HL-60 (cell line): ENCODE measurements at regions not wholly inside any gene's neighbourhood (a gene's known extent, or its start where the extent isn't known, plus 50 kb on each side); places are given as distances from the start of the nearest gene placed in this dataset.

Source experiments
- DNase-seq, 2 experiments: peaks; one replicate each; pipeline ENCODE4 v3.0.0-alpha.2; 2010 to 2020; ENCODE audit warnings: low read depth in 1 of 2, low spot score in 1 of 2
- H3K27ac ChIP-seq: fragments of 250-450 bp; sonication (Bioruptor Pico); replicated peaks from 2 replicates; pipeline ENCODE4 v1.5.1; 2020; ENCODE audit warnings: mild to moderate bottlenecking, moderate library complexity
- H3K27me3 ChIP-seq: fragments of 250-450 bp; sonication (Bioruptor Pico); 2 replicates; pipeline ENCODE4 v1.5.1; 2021; ENCODE audit warnings: mild to moderate bottlenecking, moderate library complexity; ENCODE audit not compliant: insufficient read depth, poor library complexity, severe bottlenecking
- H3K4me3 ChIP-seq: replicated peaks from 2 replicates; pipeline ENCODE4 v1.5.1; 2011; ENCODE audit warnings: mild to moderate bottlenecking, control low read depth, low read length; ENCODE audit not compliant: insufficient read depth
- GABPA ChIP-seq: IDR thresholded peaks from 2 replicates; pipeline ENCODE4 v1.6.1; 2012; ENCODE audit warnings: low read depth
- POLR2AphosphoS5 ChIP-seq: IDR thresholded peaks from 2 replicates; pipeline ENCODE4 v1.6.1; 2012; ENCODE audit warnings: low read depth
- SPI1 ChIP-seq: IDR thresholded peaks from 2 replicates; pipeline ENCODE4 v1.6.1; 2012; ENCODE audit warnings: low read depth, mild to moderate bottlenecking, borderline replicate concordance
- TF ChIP-seq, protein P1 (sequence below): IDR thresholded peaks from one replicate; pipeline ENCODE4 v1.5.1; 2011; ENCODE audit warnings: low read length, control low read depth, inconsistent platforms; ENCODE audit not compliant: insufficient read depth
- TF ChIP-seq, protein P2 (sequence below): IDR thresholded peaks from 2 replicates; pipeline ENCODE4 v1.6.1; 2012; ENCODE audit warnings: low read depth; ENCODE audit not compliant: insufficient replicate concordance

- H3K27ac ChIP-seq = no peak overlapping the region
- H3K27me3 ChIP-seq = peaks cover 7% of the 10 kb centered on the region
- DNase-seq = no peak
Observed at GRCh38 chr2:16475986-16476567, 189.6 kb downstream of the CYRIA start.

DNA sequence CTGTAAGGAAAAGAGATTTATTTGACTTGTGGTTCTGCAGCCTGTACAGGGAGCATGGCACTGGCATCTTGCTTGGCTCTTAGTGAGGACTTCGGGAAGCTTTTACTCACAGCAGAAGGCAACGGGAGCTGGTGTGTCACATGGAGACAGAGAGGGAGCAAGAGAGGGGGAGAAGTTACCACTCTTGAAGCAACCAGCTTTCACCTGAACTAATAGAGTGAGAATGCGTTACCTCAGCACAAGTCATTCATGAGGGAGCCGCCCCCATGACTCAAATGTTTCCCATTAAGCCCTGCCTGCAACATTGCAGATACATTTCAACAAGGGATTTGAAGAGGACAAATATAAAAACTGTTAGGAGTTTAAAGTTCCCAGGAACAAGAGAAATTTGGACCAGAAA, 190.0 kb downstream of the CYRIA start:
- Histone ChIP-seq H3K27ac (no peak overlapping the region), H3K27me3 (peaks cover 7% of the 10 kb centered on the region), H3K4me3 (no peak overlapping the region)
- no peak for DNase-seq
- TF ChIP-seq, protein P1, sequence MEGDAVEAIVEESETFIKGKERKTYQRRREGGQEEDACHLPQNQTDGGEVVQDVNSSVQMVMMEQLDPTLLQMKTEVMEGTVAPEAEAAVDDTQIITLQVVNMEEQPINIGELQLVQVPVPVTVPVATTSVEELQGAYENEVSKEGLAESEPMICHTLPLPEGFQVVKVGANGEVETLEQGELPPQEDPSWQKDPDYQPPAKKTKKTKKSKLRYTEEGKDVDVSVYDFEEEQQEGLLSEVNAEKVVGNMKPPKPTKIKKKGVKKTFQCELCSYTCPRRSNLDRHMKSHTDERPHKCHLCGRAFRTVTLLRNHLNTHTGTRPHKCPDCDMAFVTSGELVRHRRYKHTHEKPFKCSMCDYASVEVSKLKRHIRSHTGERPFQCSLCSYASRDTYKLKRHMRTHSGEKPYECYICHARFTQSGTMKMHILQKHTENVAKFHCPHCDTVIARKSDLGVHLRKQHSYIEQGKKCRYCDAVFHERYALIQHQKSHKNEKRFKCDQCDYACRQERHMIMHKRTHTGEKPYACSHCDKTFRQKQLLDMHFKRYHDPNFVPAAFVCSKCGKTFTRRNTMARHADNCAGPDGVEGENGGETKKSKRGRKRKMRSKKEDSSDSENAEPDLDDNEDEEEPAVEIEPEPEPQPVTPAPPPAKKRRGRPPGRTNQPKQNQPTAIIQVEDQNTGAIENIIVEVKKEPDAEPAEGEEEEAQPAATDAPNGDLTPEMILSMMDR = no peak
- no peak for TF ChIP-seq SPI1
- TF ChIP-seq, protein P2, sequence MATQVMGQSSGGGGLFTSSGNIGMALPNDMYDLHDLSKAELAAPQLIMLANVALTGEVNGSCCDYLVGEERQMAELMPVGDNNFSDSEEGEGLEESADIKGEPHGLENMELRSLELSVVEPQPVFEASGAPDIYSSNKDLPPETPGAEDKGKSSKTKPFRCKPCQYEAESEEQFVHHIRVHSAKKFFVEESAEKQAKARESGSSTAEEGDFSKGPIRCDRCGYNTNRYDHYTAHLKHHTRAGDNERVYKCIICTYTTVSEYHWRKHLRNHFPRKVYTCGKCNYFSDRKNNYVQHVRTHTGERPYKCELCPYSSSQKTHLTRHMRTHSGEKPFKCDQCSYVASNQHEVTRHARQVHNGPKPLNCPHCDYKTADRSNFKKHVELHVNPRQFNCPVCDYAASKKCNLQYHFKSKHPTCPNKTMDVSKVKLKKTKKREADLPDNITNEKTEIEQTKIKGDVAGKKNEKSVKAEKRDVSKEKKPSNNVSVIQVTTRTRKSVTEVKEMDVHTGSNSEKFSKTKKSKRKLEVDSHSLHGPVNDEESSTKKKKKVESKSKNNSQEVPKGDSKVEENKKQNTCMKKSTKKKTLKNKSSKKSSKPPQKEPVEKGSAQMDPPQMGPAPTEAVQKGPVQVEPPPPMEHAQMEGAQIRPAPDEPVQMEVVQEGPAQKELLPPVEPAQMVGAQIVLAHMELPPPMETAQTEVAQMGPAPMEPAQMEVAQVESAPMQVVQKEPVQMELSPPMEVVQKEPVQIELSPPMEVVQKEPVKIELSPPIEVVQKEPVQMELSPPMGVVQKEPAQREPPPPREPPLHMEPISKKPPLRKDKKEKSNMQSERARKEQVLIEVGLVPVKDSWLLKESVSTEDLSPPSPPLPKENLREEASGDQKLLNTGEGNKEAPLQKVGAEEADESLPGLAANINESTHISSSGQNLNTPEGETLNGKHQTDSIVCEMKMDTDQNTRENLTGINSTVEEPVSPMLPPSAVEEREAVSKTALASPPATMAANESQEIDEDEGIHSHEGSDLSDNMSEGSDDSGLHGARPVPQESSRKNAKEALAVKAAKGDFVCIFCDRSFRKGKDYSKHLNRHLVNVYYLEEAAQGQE = no peak

More at GRCh38 chr2:16475986-16476567, 189.6 kb downstream of the CYRIA start:
- H3K4me3 ChIP-seq = no peak overlapping the region
- TF ChIP-seq, protein P1 = no peak
- TF ChIP-seq, protein P2 = no peak
- TF ChIP-seq POLR2AphosphoS5 (no peak), SPI1 (no peak), GABPA (no peak)

- DNase-seq = no peak
- TF ChIP-seq POLR2AphosphoS5 = no peak
- TF ChIP-seq, protein P2 = no peak
- TF ChIP-seq GABPA = no peak
- TF ChIP-seq, protein P1 = no peak
- TF ChIP-seq SPI1 = no peak
- H3K4me3 ChIP-seq = no peak overlapping the region
- H3K27ac ChIP-seq = no peak overlapping the region
- peaks cover 4% of the 10 kb centered on the region for H3K27me3 ChIP-seq
Observed at GRCh38 chr2:16473575-16473974, 192.1 kb downstream of the CYRIA start.
